COR-L47 (cell line): ENCODE measurements at regions not wholly inside any gene's neighbourhood (a gene's known extent, or its start where the extent isn't known, plus 50 kb on each side); places are given as distances from the start of the nearest gene placed in this dataset.
"Not testable (repeated sequence)": the region's sequence is repeated elsewhere in the genome, so short reads cannot be mapped to it uniquely, and the experiment has no call there.

Experiments used
- DNase-seq: peaks from one replicate; lab custom pipeline; 2025; lab: John Stamatoyannopoulos, UW

DNA sequence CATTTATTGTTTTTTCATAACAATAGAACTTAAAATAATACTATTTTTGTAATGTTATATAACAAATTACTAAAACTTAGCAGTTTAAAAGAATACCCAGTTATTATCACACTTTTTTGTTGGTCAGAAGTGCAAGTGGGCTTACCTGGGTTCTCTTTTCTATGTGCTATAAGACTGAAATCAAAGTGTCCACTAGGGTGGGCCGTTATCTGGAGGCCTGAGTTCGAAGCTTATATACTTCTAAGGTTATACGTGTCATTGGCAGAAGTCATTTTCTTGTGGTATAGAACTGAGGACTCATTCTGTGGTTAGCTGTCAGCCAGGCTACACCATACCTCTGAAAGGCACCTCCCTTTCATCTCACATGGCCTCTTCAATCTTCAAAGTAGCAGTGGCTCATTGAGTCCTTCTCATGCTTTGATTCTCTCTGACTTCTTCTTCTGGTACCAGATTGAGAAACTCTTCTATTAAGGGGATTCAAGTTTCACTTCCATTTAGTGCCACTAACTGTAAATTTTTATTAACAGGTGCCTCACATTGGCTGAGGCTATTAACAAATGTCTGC, 414.3 kb downstream of the AMY1C start:
- DNase-seq: no peak

- no peak for DNase-seq
Observed at GRCh38 chr1:104172243-104172681, 422.6 kb downstream of the AMY1C start.

DNA sequence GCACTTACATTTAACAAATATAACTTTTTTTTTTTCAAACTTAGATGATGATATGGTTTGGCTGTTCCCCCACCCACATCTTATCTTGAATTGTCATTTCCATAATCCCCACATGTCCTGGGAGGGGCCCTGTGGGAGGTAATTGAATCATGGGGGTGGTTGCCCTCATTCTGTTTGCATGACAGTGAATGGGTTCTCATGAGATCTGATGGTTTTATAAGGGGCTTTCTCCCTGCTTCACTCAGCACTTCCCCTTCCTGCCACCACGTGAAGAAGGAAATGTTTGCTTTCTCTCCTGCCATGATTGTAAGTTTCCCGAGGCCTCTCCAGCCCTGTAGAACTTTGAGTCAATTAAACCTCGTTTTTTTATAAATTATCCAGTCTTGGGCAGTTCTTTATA, 432.6 kb downstream of the AMY1C start:
- DNase-seq: no peak

GRCh38 chr1:104189207-104189606, 439.5 kb downstream of the AMY1C start:
- DNase-seq: no peak

DNA sequence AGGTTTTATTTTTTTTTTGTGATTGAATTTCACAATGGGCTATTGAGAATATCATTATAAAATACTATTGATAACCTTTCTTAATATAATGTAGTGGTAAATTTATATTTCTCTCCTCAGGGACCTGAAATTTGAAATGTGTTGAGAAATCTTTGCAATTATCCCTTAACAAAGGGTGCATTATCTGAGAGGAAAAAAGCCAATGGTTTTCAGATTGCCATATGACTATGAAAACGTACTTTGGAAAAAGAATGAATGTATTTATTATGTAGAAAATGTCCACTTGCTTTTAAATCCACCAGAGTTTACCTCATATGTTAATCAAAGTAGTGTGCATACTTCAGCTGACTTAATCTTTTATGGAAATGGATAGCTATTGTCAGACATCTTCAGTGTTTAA, 441.1 kb downstream of the AMY1C start:
- no peak for DNase-seq

- no peak for DNase-seq
Observed at GRCh38 chr1:104195395-104195794, 445.7 kb downstream of the AMY1C start.

- DNase-seq: no peak
Observed at GRCh38 chr1:104196136-104196535, 446.4 kb downstream of the AMY1C start.

GRCh38 chr1:104197516-104197915, 447.8 kb downstream of the AMY1C start:
- DNase-seq: no peak

DNA sequence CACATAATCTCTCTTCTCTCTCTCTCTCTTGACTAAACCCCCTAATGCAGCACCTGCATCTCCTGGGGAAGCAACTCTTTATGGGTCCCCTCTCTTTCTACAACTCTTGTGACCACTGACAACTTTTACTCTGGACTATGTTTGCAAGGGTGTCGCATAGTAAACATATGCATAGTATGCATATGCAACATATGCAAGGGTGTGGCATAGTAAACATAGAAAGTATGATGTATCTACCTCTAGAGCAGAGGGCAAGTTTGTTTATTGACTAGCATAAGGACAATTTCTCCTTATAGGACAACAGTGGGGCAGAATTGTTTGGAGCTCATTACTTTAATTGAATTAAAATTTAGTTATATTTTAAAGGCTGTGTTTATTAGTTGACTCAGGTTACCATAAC, 462.5 kb downstream of the AMY1C start:
- no peak for DNase-seq

- not testable (repeated sequence) for DNase-seq
Observed at GRCh38 chr1:104217395-104217986, 467.8 kb downstream of the AMY1C start.

GRCh38 chr1:104229860-104230259, 480.2 kb downstream of the AMY1C start:
- DNase-seq: no peak

DNA sequence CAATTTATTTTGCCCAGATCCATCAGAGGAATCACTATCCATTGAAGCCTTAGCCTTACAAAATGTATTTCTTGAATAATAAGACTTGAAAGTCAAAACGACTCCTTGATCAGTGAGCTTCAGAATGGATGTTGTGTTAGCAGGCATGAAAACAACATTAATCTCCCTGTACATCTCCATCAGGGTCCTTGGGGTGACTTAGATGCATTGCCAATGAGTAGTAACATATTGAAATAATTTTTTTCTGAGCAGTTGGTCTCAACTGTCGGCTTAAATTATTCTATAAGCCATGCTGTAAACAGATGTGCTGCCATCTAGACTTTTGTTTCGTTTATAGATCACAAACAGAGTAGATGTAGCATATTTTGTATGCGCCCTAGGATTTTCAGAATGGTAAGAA, 482.0 kb downstream of the AMY1C start:
- no peak for DNase-seq

GRCh38 chr1:104235141-104235540, 485.4 kb downstream of the AMY1C start:
- no peak for DNase-seq

- DNase-seq: peak; percentile 13
Observed at GRCh38 chr1:104238991-104239390, 489.3 kb downstream of the AMY1C start.

DNA sequence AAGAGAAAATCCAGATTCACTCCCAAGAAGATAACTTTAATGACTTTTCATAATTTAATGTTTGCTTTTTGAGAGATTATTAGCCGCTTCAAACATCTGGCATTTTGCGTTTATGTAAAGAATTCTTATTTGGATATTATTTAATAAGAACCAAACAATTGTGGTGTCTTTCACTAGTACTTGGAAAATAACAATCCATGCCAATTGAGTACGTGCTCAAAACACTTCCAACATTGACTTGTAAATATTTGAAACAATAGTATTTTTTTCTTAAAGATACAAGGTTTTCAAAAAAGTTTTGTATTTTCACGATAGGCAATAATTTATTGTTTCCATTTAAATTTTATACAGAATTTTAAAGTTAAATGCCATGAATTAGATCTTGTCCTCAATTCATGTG, 498.7 kb downstream of the AMY1C start:
- DNase-seq: no peak

GRCh38 chr1:104259481-104259880, 509.8 kb downstream of the AMY1C start:
- DNase-seq: no peak

GRCh38 chr1:104263110-104263509, 513.4 kb downstream of the AMY1C start:
- DNase-seq: not testable (repeated sequence)

DNA sequence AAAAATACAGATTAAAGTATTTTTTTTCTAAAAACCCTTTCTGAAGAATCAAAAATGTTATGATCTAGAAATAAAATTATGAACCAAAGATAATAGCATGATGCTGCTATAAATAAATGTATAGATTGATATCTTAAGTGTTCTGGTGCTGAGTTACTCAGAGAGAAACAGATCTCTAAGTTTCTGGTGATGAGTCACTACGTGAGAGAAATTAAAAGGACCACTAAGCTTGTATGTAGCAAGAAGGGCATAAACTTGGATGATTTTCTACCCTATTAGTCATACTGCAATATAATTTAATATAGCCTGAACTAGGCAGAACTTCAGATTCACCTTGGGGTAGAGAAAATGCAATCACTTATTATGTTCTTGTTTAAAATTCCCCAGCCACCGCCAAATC, 514.8 kb downstream of the AMY1C start:
- no peak for DNase-seq

- no peak for DNase-seq
Observed at GRCh38 chr1:104265163-104265562, 515.5 kb downstream of the AMY1C start.

GRCh38 chr1:104266612-104267011, 516.9 kb downstream of the AMY1C start:
- no peak for DNase-seq

GRCh38 chr1:104288322-104288721, 538.6 kb downstream of the AMY1C start:
- DNase-seq: not testable (repeated sequence)

DNA sequence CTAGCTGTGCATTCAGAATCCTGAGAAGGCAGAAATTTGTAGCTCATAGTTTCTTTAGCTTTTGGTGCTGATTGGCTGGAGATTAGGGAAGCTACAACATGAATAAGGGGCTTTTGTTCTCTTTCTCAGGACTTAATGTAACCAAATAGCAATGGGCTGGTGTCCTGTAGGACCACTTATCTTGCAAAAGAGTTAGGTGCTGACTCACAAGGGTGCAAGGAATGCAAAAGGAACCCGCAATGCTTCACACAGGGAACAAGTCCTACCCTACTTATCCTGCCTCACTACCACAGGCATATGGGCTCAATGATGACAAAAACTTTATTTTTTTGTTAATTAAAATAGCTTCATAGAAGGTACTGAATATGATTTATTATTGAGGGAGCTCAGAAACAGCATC, 541.5 kb downstream of the AMY1C start:
- DNase-seq: no peak

DNA sequence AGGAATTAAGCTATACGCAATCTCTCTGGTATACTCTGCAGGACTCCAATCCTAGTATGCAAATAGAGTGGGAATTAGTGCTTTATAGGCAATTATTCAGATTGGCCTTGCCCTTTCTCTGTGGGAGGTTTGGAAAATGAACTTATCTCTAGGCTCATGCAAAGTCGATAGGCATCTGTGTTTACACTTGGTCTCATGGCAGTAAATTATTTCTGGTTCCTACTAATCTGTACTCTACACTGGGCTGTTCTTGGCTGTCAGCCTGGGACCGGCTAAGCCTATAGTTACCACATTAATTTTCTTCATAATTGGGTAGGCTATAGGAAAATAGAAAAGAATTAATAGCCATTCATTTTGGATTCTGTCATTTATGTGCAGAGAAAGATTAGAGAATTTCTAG, 544.6 kb downstream of the AMY1C start:
- peak; percentile 76 for DNase-seq

- DNase-seq: peak; percentile 35
Observed at GRCh38 chr1:104295511-104295910, 545.8 kb downstream of the AMY1C start.
